Bronchial epithelial cell (primary cell): ENCODE measurements at regions not wholly inside any gene's neighbourhood (a gene's known extent, or its start where the extent isn't known, plus 50 kb on each side); places are given as distances from the start of the nearest gene placed in this dataset.
"Not testable (repeated sequence)": the region's sequence is repeated elsewhere in the genome, so short reads cannot be mapped to it uniquely, and the experiment has no call there.

Experiments
- DNase-seq: peaks from one replicate; pipeline ENCODE4 v3.0.0-alpha.2; 2010; ENCODE audit warnings: low read depth
- FAIRE-seq: peaks from 2 replicates; lab custom pipeline; 2011; peaks lifted over from hg19 to GRCh38; lab: Jason Lieb, UNC
- H3K27me3 ChIP-seq: 2 replicates; pipeline ENCODE4 v1.5.1; 2011; ENCODE audit warnings: low read length; ENCODE audit not compliant: control insufficient read depth, insufficient read depth
- H3K36me3 ChIP-seq: 2 replicates; pipeline ENCODE4 v1.5.1; 2011; ENCODE audit warnings: low read length; ENCODE audit not compliant: control insufficient read depth, insufficient read depth
- H3K4me3 ChIP-seq: 2 replicates; pipeline ENCODE4 v1.5.1; 2011; ENCODE audit warnings: mild to moderate bottlenecking, low read depth, low read length, control low read depth
- TF ChIP-seq, protein P1 (sequence below): IDR thresholded peaks from 2 replicates; pipeline ENCODE4 v1.5.1; 2011; ENCODE audit warnings: mild to moderate bottlenecking, moderate library complexity, low read length, control low read depth, inconsistent platforms; ENCODE audit not compliant: insufficient read depth, severe bottlenecking

DNA sequence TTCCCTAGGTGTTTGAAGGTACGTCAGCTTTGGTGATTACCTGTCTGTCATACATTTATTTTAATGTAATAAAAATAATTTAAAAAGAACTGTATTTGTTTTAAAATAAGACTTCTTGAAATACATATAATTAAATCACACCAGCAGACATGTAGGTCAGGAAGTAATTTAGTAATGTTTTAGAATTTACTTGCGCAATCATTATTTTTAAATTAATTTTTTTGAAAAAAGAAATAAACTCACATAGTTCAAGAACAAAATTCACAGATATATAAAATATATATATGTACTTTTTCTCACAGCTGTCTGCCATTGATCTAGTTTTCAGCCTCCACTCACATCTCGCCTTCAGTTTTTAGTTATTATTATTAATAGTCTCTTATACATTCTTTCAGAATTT is 875.9 kb downstream of the TTLL7 start:
- DNase-seq (no peak), FAIRE-seq (no peak)
- Histone ChIP-seq H3K4me3 (no peak overlapping the region), H3K36me3 (no peaks in the 10 kb centered on the region), H3K27me3 (no peaks in the 10 kb centered on the region)
- TF ChIP-seq, protein P1, sequence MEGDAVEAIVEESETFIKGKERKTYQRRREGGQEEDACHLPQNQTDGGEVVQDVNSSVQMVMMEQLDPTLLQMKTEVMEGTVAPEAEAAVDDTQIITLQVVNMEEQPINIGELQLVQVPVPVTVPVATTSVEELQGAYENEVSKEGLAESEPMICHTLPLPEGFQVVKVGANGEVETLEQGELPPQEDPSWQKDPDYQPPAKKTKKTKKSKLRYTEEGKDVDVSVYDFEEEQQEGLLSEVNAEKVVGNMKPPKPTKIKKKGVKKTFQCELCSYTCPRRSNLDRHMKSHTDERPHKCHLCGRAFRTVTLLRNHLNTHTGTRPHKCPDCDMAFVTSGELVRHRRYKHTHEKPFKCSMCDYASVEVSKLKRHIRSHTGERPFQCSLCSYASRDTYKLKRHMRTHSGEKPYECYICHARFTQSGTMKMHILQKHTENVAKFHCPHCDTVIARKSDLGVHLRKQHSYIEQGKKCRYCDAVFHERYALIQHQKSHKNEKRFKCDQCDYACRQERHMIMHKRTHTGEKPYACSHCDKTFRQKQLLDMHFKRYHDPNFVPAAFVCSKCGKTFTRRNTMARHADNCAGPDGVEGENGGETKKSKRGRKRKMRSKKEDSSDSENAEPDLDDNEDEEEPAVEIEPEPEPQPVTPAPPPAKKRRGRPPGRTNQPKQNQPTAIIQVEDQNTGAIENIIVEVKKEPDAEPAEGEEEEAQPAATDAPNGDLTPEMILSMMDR, result no peak

DNA sequence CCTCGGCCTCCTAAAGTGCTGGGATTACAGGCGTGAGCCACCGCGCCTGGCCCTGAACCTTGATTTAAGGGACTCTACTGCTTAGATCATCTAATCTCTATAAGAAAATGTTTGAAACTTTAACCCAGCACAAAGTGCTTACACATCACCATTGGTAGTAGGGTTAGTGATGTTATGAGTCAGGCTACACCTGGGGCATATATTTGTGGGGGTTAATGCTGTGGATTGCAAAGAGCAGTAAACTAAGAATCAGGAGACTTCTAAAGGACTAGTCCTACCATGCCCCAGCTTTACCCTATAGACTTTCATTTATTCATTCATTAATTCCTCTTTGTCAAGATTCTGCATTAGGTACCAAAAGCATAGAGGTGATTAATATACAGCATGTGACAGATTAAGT is 880.5 kb downstream of the TTLL7 start:
- no peaks in the 10 kb centered on the region for H3K27me3 ChIP-seq
- H3K36me3 ChIP-seq, result no peaks in the 10 kb centered on the region
- no peak overlapping the region for H3K4me3 ChIP-seq
- TF ChIP-seq, protein P1, result no peak
- FAIRE-seq, result no peak
- peak; percentile 36 for DNase-seq

DNA sequence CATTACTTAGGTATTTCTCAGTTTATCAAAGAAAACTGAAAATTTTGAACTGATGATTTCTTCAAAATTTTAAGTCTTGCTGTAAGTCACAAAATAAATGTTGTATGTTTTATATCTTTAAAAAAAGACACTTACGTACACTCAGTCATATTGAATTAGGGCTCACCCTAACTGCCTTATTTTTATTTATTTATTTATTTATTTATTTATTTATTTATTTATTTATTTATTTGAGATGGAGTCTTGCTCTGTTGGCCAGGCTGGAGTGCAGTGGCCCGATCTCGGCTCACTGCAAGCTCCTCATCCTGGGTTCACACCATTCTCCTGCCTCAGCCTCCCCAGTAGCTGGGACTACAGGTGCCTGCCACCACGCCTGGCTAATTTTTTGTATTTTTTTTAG is 881.9 kb downstream of the TTLL7 start:
- not testable (repeated sequence) for H3K36me3 ChIP-seq, FAIRE-seq, H3K4me3 ChIP-seq, H3K27me3 ChIP-seq, DNase-seq

DNA sequence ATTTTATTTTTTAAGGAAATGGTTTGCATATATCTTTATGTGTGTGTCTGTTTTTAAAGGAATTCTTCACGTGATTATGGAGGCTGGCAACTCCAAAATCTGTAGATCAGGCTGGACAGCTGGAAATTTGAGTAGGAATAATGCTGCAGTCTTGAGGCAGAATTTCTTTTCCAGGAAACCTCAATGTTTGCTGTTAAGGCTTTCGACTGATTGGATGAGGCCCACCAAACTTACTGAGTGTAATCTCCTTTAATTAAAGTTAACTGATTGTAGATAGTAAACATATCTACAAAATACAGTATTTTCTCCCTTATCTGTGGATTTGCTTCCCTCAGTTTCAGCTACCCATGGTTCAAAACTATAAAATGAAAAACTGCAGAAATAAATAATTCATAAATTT is 883.1 kb downstream of the TTLL7 start:
- Histone ChIP-seq H3K4me3 (no peak overlapping the region), H3K36me3 (no peaks in the 10 kb centered on the region), H3K27me3 (no peaks in the 10 kb centered on the region)
- FAIRE-seq (no peak), DNase-seq (no peak)
- TF ChIP-seq, protein P1, result no peak

DNA sequence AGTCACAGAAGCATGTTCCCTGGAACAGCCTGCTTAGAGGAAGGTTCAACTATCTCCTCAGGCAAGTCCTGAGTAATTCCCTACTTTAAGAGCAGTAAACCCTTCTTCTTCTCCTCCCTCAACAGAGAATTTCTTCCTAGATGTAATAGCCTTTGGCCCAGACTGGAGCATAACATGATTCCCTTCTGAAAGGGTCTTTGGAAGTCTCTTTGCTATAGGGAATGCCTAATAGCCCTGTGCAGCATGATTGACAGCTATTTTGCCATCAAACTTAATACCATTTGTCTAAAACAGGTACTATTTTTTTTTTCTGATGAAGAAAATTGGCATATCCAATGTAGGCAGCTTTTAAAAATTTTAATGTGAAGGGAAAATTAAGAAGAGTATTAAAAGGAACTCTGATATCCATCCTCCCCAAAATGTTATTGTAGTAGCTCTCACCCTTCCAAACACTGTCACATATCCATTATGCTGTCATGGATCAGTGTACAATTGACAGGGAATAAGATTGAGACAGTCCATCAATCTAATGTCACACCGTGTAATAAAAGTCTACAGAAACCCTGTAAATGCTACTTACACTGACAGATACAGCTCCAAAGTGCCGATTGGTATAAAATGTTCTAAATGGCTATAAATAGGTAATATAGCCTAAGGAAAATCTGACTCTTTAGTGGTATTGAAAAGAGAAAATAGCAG is 884.6 kb downstream of the TTLL7 start:
- no peaks in the 10 kb centered on the region for H3K36me3 ChIP-seq
- DNase-seq, result no peak
- TF ChIP-seq, protein P1, result no peak
- no peaks in the 10 kb centered on the region for H3K27me3 ChIP-seq
- no peak overlapping the region for H3K4me3 ChIP-seq
- no peak for FAIRE-seq

DNA sequence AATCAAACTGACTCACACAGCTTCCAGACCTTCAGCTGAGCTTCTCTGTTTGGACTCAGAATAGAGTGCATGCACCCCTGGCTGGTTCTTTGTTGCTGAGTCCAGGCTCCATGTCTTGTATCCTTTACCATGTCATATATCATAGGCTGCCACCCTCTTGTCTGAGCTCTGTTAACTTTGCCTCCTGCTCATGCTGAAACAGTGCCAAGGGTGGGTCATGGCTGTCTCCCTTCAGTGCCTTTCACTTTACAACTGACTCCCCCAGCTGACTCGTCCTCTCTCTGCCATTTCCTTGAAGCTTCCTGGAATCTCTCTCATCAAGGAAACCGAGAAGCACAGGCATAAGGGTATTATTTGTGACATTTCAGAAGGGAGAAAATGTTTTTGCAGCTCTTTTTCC is 885.3 kb downstream of the TTLL7 start:
- DNase-seq (no peak), FAIRE-seq (no peak)
- TF ChIP-seq, protein P1, result no peak
- no peaks in the 10 kb centered on the region for H3K36me3 ChIP-seq
- H3K27me3 ChIP-seq, result no peaks in the 10 kb centered on the region
- H3K4me3 ChIP-seq, result no peak overlapping the region
